ENCODE measurements at regions not wholly inside any gene's neighbourhood (a gene's known extent, or its start where the extent isn't known, plus 50 kb on each side); places are given as distances from the start of the nearest gene placed in this dataset.

GRCh38 chr18:60663060-60663989 is 290.8 kb upstream of the MC4R start:
- DNase-seq (ENCODE audit: low read depth in 2 of 3, low spot score in 1 of 3), result no peak

DNA sequence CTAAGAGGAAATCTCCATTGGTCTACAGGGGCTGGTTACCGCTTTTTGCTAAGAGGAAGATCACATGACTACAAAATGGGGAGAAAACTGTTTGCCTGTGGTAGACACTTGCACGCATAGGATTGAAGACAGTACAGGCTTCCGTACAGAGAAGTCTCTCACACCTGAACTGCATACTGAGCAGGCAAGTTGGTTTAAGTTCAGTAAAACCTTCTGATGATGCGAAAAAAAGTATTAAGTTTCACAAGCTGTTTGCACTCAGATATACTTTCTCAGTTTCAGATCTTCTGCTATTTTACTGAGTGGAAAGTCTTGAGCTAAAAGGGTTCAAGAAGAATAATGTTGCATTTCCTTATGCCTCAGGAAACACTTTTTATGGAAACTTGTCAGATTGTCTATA is 292.2 kb upstream of the MC4R start:
- DNase-seq (ENCODE audit: low read depth in 2 of 3, low spot score in 1 of 3), result no peak

DNA sequence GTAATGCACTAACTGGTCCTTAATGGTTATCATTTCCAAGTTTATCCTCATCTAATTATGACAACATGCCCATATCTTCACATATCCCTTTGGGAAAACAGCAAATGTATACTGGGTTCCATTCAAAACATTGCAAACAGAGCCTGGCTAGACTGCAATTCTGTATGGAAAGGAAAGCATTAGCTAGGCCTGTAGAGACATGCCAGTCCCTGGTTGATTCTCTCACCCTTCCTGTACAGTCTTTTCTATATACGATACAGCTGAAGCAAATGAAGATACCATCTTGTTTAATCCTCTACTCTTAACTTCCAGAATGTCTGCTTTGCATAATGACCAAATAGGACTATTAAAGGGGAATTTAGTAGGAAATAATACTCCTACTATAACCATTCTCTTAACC is 294.4 kb upstream of the MC4R start:
- no peak for DNase-seq (ENCODE audit: low read depth in 2 of 3, low spot score in 1 of 3)

- no peak for DNase-seq (ENCODE audit: low read depth in 2 of 3, low spot score in 1 of 3)
Measured at GRCh38 chr18:60668583-60668982, 296.0 kb upstream of the MC4R start.

GRCh38 chr18:60669938-60670337 is 297.4 kb upstream of the MC4R start:
- no peak for DNase-seq (ENCODE audit: low read depth in 2 of 3, low spot score in 1 of 3)

DNA sequence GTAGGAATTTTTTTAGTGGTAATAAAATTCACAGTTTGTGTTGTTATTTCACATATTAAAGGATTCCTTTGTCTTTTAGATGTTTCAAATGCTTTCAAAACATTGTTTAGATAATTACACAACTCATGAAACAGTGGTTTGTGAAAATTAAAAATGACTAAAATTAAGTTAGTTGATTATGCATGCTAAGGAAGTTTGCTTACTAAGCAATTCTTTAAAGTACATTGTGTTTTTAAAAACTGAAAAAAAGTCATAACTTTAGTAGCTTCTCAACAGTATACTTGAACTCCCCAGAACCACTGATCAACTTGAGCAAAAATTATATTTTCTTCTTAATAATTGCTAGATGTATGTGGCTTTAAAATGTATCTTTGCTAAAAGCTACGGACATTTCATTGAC is 298.4 kb upstream of the MC4R start:
- no peak for DNase-seq (ENCODE audit: low read depth in 2 of 3, low spot score in 1 of 3)

DNA sequence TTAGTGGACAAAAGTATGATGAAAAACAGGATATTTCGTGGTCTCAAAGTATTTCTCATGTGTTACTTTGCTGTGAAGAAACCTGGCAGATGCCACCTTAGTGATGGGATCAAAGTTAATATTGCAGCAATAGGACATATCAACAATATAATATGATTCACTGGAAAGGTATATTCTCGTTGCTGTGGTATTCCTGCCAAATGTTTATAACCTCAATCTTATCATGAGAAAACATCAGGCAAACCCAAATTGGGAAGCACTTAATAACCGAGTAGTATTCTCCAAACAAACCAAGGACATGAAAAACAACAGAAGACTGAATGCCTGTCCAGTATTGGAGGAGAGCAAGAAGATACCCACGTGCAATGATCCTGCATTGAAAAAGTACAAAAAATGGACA is 302.6 kb upstream of the MC4R start:
- no peak for DNase-seq (ENCODE audit: low read depth in 2 of 3, low spot score in 1 of 3)

GRCh38 chr18:60675801-60676200 is 303.2 kb upstream of the MC4R start:
- DNase-seq (ENCODE audit: low read depth in 2 of 3, low spot score in 1 of 3), result no peak

DNA sequence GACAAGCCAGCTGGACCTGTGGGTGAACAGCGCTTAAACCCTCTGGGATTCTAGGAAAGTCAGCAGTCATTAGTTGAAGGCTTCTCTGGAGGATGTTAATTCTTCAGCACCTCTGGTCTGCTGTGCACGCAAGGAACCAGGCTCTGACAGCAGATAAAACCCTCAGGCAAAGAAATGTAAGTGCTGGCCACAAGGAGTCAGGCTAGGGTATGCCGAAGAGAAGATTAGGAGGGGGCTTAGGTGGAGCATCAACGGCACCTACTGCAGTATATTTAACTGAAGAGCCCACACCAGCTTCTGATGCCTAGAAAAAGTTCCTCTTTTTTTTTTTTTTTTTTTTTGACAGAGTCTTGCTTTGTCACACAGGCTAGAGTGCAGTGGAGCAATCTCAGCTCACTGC is 304.2 kb upstream of the MC4R start:
- no peak for DNase-seq (ENCODE audit: low read depth in 2 of 3, low spot score in 1 of 3)

DNA sequence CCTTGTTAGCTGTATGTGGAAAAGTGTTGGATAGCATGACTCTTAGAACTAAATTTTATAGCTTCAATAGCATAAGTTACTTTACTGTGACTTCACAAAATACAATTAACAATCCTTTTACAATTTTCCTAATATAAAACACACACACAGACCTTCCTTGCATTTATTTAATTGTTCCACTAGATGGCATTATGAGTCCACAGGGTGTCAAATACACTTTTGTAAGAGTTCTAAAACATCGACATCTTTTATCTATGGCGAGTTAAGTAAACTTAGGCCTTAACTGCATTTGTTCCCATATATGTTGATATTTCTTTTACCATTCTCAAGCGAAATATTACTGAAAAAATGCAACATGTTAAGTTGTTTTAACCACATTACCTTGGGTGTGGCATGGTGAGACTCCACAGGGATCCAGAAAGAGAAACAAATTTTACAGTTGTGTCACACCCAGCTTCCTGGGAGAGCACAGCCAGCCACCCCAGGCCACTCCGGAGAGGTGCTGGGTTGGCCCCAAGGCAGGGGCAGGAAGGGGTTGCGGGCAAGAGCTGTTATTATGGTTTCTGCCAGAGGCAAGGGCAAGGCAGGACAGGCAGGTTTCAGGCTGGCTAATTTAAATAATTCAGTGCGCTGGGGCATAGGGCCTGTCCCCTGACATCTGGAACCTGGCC is 312.4 kb upstream of the MC4R start:
- DNase-seq (ENCODE audit: low read depth in 2 of 3, low spot score in 1 of 3), result no peak

DNA sequence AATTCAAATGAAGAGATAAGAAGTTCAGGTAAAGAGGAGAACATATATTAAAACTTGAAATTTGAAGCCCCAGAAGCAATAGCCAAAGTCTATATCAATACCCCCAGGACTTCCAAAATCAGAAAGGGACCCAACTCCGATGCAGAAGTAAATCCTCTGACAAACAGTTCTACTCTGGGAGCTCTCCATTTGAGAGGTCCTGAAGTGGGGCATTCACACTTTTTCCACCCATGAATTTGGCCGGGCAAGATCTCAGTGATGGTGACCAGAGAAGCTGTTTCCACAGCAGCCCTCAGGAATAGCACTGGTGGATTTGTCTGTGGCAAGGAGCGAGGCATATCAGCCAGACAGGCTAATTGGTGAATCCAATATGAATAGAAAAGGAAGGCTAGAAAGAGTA is 313.6 kb upstream of the MC4R start:
- no peak for DNase-seq (ENCODE audit: low read depth in 2 of 3, low spot score in 1 of 3)

DNA sequence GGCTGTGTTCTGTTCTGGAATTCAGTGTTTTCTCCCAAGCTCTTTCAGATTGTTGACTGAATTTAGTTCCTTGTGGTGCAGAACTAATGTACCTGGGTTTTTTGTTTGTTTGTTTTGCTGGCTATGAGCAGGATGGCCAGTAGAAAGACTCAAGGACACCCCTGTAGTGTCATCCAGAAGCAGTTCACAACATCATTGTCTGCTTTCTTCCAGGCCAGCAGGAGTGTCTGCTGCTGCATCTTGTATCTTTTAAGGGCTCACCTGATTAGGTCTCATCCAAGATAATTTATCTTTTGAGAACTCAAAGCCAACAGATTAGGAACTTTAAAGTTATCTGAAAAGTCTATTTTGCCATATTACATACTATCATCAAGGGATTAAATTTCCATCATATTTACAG is 318.5 kb upstream of the MC4R start:
- no peak for DNase-seq (ENCODE audit: low read depth in 2 of 3, low spot score in 1 of 3)

DNA sequence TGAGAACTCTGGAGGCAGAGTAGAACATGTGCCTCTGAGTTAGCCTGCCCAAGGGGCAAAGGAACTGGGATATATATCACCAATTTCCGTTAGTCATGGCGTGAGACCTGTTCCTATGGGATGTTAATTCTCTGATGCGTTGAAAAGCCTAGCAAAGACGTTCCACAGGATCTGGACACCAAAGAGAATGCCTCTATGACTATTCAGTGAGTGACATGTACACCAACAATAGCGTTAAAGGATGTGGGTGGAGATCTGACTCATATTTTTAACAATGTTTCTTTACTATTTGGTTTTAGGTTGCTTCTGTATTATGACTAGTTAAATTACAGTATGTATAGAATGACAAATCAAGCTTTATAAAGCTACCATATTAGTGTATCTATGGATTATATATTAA is 320.9 kb upstream of the MC4R start:
- DNase-seq (ENCODE audit: low read depth in 2 of 3, low spot score in 1 of 3), result no peak

GRCh38 chr18:60698901-60699300 is 326.3 kb upstream of the MC4R start:
- no peak for DNase-seq (ENCODE audit: low read depth in 2 of 3, low spot score in 1 of 3)

DNA sequence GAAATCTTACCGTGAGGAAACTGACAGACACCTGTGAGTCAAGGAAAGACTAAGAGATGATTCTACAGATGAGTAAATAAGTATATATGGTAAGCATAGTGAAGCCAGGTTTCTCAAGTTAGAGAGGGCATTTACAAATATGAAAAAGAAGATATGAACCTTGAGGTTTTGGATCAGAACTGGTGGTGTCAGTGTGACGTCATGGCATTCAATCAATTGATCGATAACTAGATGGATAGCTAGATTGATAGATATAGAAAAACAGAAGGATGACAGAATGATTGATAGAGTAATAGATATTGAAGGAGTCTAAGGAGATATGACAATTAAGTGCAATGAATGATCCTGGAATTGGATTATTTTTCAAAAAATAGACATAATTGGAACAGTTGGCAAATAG is 350.2 kb upstream of the MC4R start:
- no peak for DNase-seq (ENCODE audit: low read depth in 2 of 3, low spot score in 1 of 3)

DNA sequence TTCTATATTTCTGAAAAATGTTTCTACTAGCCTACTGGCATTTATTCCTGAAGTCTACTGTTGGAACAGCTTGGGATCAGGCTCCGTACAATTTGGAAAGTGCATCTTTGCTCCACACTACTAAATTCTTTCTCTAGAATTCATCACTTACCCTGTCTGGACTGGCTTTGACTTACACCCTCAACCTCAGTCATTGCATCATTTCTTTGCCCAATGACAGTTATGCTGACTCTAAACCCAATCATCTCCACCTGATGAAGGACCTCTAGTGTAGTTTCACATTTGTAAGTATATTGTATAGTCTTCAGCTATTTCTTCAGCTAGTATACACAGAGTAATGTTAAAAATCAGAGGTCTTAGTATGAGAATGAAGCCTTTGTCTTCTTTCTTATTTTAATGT is 359.6 kb upstream of the MC4R start:
- no peak for DNase-seq (ENCODE audit: low read depth in 2 of 3, low spot score in 1 of 3)

DNA sequence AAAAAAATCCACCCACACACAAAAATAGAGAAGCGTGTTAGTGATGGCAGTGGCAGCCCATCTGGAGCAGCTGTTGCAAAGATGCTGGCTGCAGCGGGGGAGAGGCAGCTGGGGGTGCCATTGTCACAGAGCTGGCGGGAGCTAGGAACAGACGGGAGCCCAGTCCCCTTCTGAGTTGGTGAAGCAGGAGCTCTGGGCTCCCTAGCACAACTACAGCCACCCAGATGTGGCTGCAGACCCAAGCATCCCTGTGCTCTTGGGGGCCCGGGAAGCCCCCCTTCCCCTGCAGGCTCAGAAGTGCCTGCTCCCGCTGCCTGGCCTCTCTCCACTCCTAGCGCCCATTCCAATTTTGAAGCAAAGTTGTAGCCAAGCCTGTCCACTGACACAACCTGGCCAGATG is 366.6 kb upstream of the MC4R start:
- no peak for DNase-seq (ENCODE audit: low read depth in 2 of 3, low spot score in 1 of 3)

DNA sequence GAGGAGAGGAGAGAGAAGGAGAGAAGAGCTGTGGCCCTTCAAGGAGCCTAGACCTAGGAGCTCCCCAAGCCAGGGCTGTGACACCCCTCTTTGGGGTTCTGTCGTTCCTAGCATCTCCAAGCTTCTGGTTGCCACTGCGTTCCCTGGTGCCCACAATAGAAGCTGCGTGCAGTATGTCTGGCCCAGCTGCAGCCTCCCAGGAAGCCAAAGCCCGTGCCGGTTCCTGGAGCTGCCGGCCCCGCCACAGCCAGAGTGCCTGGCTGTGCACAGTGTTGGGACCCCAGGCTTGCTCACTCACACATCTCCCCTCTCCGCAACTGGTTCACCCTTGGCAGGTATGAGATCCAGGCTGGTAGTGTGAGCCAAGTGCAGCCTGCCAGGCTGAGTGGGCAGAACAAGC is 367.7 kb upstream of the MC4R start:
- DNase-seq (ENCODE audit: low read depth in 2 of 3, low spot score in 1 of 3), result no peak

DNA sequence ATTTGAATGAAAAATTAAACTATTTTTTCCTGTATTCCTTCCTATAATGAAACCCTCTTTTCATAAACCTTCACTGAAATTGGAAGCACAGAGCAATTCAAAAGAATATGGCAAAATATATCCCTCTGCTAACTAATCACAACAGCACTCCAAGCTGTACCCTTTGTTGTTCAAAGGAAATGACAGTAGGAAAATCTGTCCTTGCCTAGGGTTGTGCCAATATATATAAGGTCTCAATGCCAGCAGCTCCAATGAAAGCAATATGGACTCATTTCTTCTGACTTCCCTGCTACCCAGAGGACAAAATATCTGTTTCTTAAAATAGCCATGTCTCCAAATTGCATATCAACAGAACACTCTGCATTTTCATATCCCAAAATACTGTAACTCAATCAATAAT is 373.9 kb upstream of the MC4R start:
- DNase-seq (ENCODE audit: low read depth in 2 of 3, low spot score in 1 of 3), result no peak

GRCh38 chr18:60746919-60747318 is 374.3 kb upstream of the MC4R start:
- no peak for DNase-seq (ENCODE audit: low read depth in 2 of 3, low spot score in 1 of 3)

- no peak for DNase-seq (ENCODE audit: low read depth in 2 of 3, low spot score in 1 of 3)
Measured at GRCh38 chr18:60753753-60754152, 381.2 kb upstream of the MC4R start.

GRCh38 chr18:60754413-60755009 is 381.9 kb upstream of the MC4R start:
- DNase-seq (ENCODE audit: low read depth in 2 of 3, low spot score in 1 of 3), result no peak

All from stimulated activated CD4-positive, alpha-beta T cell treated with anti-CD3 and anti-CD28 coated beads, Interleukin-12 subunit alpha, Interleukin-12 subunit beta, amount 100 ng/mL, for 48 hours (primary cell).